Activated T-cell treated with anti-CD3 and anti-CD28 coated beads, Interleukin-2, amount 50 U/mL, for 72 hours (primary cell): ENCODE measurements at regions not wholly inside any gene's neighbourhood (a gene's known extent, or its start where the extent isn't known, plus 50 kb on each side); places are given as distances from the start of the nearest gene placed in this dataset.

Experiments
- ATAC-seq, 2 donors: fragments of 150-1000 bp; cut with Tn5 transposase; replicated peaks in 1 of 2; 2 replicates each; pipeline ENCODE4 v1.10.0; 2021; ENCODE audit warnings: moderate library complexity in 2 of 2, mild to moderate bottlenecking in 1 of 2
- DNase-seq, 2 donors: peaks; one replicate each; pipeline ENCODE4 v3.0.0; 2021 to 2022; ENCODE audit warnings: mixed read lengths in 1 of 2
- H3K27ac Mint-ChIP-seq: one replicate; pipeline ENCODE4 v1.8.0; 2022; ENCODE audit warnings: mild to moderate bottlenecking, moderate library complexity, mixed read lengths
- H3K27me3 Mint-ChIP-seq: one replicate; pipeline ENCODE4 v1.8.0; 2022; ENCODE audit warnings: low read depth, mixed read lengths
- H3K36me3 Mint-ChIP-seq, 2 donors: one replicate each; pipeline ENCODE4 v1.8.0; 2022; ENCODE audit warnings: mixed read lengths in 2 of 2, mild to moderate bottlenecking in 1 of 2; ENCODE audit not compliant: insufficient read depth in 2 of 2
- H3K4me1 Mint-ChIP-seq: one replicate; pipeline ENCODE4 v1.8.0; 2022; ENCODE audit warnings: low read depth, mixed read lengths
- H3K4me3 Mint-ChIP-seq, 2 donors: one replicate each; pipeline ENCODE4 v1.8.0; 2022; ENCODE audit warnings: mild to moderate bottlenecking in 2 of 2, mixed read lengths in 2 of 2, moderate library complexity in 2 of 2
- H3K9me3 Mint-ChIP-seq, 2 donors: one replicate each; pipeline ENCODE4 v1.8.0; 2022; ENCODE audit warnings: mixed read lengths in 2 of 2

DNA sequence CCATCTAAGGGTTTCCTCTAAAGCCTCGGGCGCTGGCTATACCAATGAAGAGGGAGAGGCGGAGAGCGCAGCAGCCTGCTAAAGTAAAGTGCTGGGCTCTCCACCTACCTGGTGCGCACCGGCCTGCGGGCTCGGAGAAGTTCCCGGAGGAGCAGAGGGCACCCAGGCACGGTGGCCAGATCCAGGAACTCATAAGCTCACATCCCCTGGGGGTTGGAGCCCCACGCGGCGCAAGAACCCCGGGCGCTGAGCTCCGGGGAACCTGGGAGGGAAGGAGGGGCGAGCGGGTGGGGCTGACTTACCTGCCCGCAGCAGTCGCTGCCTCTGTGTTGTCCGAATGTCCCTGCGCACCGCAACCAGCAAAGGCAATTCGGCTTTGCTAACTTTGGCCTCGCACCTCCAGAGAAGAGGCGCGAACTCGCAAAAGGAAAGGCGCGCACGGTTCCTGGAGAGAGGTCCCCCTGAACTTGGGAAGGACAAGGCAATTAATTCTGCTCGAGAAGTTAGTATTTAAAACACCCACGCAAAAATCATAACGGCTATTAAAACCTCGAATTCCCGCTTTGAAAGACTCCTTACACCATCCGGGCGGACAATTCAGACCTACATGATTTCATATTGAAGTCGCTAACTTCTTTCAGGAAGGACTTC, 127.6 kb upstream of the C11orf58 start:
- no peak overlapping the region for H3K4me3 Mint-ChIP-seq
- no peak for DNase-seq
- no peak overlapping the region for H3K27ac Mint-ChIP-seq
- H3K36me3 Mint-ChIP-seq, result peaks cover 2 to 4% of the 10 kb centered on the region in 2 donors
- ATAC-seq, result no peak
- peaks cover 40% of the 10 kb centered on the region for H3K4me1 Mint-ChIP-seq
- peaks cover 5% of the 10 kb centered on the region for H3K27me3 Mint-ChIP-seq
- H3K9me3 Mint-ChIP-seq, result no peaks in the 10 kb centered on the region

DNA sequence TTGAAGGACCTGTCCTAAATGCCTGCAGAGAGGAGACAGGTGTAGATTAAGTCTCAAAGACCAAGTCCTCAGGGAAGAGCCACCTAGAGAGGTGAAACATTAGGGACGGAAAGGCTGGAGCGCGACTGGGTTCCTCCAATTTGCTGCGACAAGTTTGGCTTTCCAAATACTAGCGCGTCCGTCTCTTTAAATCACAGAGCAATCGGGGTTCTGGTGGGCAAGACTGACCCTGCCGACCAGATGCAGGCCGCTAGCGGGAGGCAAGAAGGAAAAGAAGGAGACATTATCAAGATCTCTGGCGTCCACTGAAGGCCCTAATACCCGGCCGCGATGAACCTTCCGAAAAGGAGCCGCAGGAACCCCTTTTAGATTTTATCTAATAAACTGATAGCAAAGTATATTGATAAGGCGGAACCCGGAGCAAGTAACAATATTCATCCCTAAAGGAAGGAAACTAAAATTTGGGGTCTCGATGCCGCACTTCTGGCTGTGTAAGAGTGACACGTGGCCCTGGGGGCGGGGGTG, 128.2 kb upstream of the C11orf58 start:
- no peak overlapping the region for H3K27ac Mint-ChIP-seq
- H3K4me3 Mint-ChIP-seq, result no peak overlapping the region
- H3K4me1 Mint-ChIP-seq, result peaks cover 41% of the 10 kb centered on the region
- H3K27me3 Mint-ChIP-seq, result no peaks in the 10 kb centered on the region
- ATAC-seq, result no peak
- peaks cover 2 to 4% of the 10 kb centered on the region in 2 donors for H3K36me3 Mint-ChIP-seq
- DNase-seq, result no peak
- H3K9me3 Mint-ChIP-seq, result no peaks in the 10 kb centered on the region

DNA sequence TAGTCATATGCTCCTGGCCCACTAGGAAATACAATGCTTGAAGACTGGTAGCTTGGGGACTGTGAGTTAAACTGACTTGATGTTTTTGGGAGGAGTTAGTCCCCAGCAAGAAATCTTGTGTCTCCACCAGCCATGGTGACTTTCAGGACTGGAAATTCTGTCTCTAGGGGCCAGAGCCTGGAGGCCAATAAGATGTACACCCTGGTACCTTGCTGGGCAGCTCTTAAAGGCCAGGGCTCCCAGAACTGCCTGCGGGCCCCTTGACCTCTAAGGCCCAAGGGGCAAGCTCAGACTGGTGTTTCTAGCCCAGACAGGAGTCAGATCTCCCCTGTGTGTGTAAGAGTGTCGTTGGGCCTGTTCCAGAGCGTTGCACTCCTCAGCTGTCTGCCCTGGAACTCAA, 128.7 kb upstream of the C11orf58 start:
- peaks cover under 1% of the 10 kb centered on the region for H3K27me3 Mint-ChIP-seq

DNA sequence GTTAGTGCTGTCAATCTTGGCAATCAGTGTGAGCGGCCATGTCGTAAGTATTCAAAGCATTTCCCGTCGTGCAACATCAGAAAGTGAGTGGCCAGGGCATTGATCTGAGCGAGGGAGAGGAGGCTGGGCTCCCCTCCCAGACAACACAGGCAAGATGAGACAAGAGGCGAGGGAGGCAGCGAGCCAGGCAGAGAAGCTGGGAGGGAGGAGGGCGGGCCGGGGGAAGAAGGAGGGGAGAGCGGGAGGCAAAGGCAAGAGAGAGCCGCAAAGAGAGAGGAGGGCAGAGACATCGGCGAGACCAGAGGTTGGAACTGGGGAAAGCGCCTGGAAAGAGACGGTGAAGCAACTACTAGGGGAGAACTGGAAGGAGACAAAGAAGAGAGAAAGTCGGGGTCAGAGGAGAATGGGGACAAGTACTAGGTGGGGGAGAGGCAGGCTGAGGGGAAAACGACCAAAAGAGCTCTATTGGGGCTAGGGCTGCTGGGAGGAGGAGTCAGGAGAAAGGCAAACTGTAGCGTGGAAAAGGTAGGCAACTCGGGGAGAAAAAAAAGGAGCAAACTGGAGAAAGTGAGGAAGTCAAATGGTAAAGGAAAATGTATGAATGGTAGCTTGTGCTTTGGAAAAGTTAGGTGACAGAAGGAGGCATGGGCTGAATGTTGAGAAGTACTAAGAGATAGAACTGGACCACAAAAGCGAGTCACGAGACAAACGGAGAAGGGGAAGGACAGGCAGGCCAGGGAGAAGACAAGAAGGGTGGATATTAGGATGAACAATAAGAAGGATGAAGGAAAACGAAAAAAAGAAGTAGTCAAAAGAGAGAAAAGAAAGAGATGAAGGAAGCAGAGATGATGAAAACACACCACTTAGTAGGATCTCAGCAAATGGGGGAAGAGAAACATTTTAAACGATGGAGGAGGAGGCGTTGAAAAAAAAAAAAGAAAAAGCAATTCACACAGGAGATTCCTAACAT, 130.5 kb upstream of the C11orf58 start:
- H3K4me3 Mint-ChIP-seq, result no peak overlapping the region
- H3K36me3 Mint-ChIP-seq, result peaks cover 3 to 5% of the 10 kb centered on the region in 2 donors
- DNase-seq, result no peak
- no peak overlapping the region for H3K27ac Mint-ChIP-seq
- no peak for ATAC-seq
- H3K9me3 Mint-ChIP-seq, result no peaks in the 10 kb centered on the region
- H3K4me1 Mint-ChIP-seq, result peaks cover 31% of the 10 kb centered on the region
- H3K27me3 Mint-ChIP-seq, result peaks cover 18% of the 10 kb centered on the region

More for the DNA sequence above, 128.7 kb upstream of the C11orf58 start:
- Mint-ChIP-seq H3K36me3 (peaks cover 2 to 4% of the 10 kb centered on the region in 2 donors), H3K27ac (no peak overlapping the region), H3K4me1 (peaks cover 42% of the 10 kb centered on the region), H3K4me3 (no peak overlapping the region), H3K9me3 (no peaks in the 10 kb centered on the region)
- DNase-seq, result no peak
- no peak for ATAC-seq

DNA sequence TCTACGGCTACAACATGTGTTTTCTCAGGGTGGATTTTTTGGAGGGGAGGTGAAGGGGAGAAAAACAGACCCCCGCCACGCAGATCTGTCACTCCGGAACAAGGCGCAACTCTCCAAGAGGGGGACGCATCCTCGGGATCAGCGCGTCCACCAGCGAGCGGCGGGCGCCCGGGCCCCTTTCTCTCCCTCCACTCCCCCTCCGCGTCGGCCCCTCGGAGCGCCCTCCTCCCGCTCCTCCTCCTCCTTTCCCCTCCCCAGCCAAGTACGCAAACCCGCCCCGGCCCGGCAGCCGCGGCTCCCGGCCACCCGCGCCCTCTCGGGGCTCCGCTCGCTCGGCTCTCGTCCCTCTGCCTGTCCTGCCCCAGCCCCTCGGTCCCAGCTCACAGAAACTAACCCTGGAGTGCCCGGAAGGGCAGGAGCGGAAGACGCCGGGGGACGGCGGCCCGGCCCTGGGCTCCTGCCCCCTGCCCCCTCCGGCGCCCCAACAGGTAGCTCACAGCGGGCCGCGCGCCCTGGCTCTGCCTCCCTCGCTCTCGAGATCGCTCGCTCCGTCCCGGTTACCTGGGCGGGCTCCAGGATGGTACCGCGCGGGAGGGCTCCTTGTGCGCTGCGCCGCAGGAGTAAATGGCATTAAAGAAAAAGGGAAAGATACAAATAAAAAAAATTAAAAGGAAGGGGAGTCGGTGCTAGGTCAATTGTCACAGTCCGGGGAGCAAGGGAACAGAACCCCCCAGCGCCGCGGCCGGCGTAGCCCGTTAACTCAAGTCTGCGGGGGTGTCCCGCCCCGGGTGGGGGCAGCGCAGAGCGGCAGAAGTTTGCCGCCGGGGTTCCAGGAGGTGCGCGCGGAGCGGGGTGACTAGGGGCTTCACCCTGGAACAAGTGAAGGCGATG, 131.4 kb upstream of the C11orf58 start:
- Mint-ChIP-seq H3K4me1 (peaks cover 22% of the 10 kb centered on the region), H3K27me3 (peaks cover 28% of the 10 kb centered on the region), H3K9me3 (no peaks in the 10 kb centered on the region), H3K36me3 (peaks cover 3 to 5% of the 10 kb centered on the region in 2 donors), H3K4me3 (no peak overlapping the region), H3K27ac (no peak overlapping the region)
- ATAC-seq (peak in 1 of 2 donors; percentile 14), DNase-seq (peak; percentile 9 to 21)

DNA sequence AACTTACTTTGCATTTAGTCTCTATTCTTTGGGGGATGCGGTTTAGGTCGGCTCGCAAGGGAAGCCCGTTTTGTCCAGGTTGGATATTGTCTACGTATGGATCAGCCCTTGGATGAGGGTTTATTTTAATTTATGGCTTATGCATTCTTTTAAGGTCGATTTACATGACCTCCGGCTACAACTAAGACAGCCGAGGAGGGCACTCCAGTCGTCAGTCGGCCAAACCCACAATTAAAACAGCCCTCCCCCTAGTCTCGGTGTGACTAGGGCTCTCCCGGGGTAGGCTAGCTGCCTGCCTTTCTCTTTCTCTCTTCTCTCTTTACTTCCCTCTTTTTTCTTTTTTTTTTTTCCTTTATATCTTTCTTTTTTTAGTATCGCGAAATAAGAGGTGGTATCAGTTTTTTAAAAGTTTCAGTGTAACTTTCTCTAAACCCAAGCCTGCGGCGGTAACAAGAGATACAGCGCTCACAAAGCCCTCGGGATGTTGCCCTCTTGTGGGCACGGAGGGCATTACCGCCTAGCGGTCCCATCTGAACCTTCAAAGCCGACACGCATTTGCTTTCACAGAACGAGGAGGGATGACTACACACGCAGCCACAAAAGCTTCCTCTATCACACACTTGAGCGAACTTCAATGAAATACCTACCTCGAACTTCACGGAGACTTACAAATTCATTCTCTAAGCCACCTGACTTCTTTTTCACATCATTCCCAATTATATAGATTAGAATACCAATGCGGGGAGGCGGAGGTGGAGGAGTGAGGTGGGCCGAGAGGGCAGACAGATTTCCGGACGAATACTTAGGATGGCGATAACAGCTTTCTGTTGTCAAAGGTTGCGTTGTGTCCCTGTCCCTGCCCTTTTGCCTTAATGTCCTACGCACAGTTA, 132.3 kb upstream of the C11orf58 start:
- Mint-ChIP-seq H3K9me3 (no peaks in the 10 kb centered on the region), H3K4me1 (peaks cover 18% of the 10 kb centered on the region), H3K36me3 (peaks cover 3 to 5% of the 10 kb centered on the region in 2 donors), H3K4me3 (no peak overlapping the region), H3K27ac (peak overlapping the region; percentile 91), H3K27me3 (peaks cover 29% of the 10 kb centered on the region)
- ATAC-seq (peak; percentile 89 to 90), DNase-seq (peak; percentile 90 to 91)

DNA sequence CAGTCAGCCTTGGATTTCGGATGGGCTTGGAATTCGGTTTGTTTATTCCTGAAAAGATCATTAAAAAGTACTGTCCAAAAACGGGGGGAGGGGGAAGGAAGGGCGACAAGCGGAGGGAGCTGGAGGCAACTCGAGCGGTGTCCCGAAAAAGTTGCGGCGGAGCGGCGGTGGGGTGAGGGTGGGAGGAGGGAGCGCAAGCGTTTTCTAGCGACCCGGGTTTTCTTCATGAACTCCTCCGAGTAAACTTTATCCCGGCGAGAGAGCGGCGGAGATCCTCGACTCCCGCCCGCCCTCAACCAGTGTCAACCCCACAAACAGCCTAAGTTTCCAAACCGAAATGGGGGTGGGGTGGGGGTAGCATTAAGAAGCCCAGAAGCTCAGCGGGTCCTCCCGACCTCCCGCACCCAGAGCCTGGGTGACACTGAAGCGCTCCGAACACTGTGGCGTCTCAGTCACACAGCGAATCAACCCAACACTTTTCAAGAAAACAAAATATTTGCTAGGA, 133.0 kb upstream of the C11orf58 start:
- H3K4me1 Mint-ChIP-seq, result peaks cover 18% of the 10 kb centered on the region
- H3K4me3 Mint-ChIP-seq, result no peak overlapping the region
- ATAC-seq, result peak in 1 of 2 donors; percentile 10
- no peak for DNase-seq
- no peaks in the 10 kb centered on the region for H3K9me3 Mint-ChIP-seq
- peaks cover 3 to 5% of the 10 kb centered on the region in 2 donors for H3K36me3 Mint-ChIP-seq
- H3K27me3 Mint-ChIP-seq, result peaks cover 29% of the 10 kb centered on the region
- no peak overlapping the region for H3K27ac Mint-ChIP-seq

DNA sequence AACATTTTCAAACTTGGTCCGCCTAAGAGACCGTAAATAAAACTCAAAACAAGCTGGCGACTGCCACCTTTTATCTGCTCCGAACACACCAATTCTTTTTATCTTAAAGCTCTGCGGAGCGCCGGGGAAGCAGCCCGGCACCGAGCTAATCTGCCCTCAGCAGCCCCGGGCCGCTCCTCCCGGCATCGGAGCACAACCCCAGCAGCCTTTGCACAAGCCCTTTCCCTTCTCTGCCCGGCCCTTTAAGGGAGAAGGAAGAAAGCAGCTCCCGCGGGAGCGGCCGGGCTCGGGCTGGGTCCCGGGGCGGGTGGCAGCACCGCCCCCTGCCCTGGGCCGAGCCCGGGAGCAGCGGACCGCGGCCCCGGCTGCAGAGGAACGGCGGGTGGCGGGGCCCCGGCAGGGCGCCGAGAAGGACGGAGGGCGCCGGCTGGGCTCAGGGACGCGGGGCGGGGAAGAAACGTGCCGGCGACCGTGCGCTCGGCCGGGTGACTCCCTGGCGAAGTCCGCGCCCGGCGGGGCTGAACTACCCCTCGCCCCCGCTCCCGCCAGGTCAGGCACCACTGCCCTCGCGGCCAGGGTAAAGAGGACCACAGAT, 133.6 kb upstream of the C11orf58 start:
- Mint-ChIP-seq H3K4me1 (peaks cover 18% of the 10 kb centered on the region), H3K27me3 (peaks cover 29% of the 10 kb centered on the region), H3K27ac (peak overlapping the region; percentile 24), H3K36me3 (peaks cover 3 to 5% of the 10 kb centered on the region in 2 donors), H3K9me3 (no peaks in the 10 kb centered on the region), H3K4me3 (peak overlapping the region; percentile 71 to 82)
- DNase-seq, result peak; percentile 17 to 27
- ATAC-seq, result peak in 1 of 2 donors; percentile 6

DNA sequence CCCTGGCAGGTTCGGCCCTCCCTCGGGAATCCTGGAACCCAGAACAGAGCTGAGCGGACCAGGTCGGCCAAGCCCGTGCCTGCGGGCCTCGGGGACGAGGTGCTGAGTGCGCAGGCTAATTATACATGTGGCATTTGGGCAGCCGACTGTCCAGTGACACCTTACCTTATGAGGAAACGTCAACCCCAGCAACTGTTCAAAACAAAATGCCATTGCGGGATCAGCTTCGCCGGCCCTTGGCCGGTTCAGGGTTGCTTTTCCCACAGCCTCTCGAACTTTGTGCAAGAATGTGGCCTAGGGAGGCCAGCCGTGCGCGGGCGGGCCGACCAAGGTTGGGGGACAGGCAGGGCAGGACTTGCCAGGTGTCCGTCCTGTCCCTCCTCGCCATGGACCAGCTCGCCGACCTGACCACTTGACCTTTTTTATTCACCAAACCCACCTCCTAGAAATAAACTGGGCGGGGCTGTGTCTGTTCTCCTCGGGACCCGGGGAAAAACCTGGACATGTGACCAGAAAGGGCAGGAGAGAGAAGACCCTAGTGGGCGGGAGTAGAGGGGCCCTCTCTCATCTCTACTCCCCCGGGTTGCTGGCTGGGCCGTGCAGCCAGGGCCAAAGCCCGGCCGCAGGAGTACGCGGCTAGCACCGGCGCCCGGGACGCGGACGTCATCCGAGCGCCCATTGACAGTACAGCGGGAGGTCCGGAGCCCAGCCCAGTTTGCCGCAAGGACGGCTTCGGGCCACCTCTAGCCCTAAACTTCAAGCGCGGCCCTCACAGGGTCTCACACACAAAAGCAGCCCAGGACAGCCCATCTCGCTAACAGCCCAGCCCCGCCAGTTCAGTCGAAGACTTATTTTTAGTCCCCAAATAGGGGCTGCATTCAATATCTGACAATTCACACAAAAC, 134.3 kb upstream of the C11orf58 start:
- peaks cover 32% of the 10 kb centered on the region for H3K27me3 Mint-ChIP-seq
- H3K4me1 Mint-ChIP-seq, result peaks cover 18% of the 10 kb centered on the region
- DNase-seq, result no peak
- peak overlapping the region; percentile 24 for H3K27ac Mint-ChIP-seq
- ATAC-seq, result no peak
- peak overlapping the region; percentile 71 to 82 for H3K4me3 Mint-ChIP-seq
- peaks cover 3 to 5% of the 10 kb centered on the region in 2 donors for H3K36me3 Mint-ChIP-seq
- H3K9me3 Mint-ChIP-seq, result no peaks in the 10 kb centered on the region

DNA sequence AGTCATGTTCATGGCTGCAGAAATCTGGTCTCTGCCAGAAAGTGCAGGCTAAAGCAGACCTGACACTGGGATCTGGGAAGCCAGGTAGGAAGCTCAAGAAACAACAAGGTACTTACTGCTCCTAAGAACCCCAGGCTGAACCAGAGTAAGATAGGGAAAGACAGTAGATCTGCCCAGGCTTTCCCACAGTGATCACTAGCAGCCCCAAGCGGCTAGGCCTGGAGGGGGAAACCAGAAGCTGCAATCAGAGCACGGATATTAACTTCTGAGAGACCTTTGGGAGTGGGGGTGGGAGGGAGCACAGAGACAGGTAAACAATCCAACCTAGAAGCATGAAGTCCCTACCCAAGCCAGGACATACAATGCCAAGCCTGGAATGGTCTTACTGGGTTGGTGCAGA, 135.2 kb upstream of the C11orf58 start:
- no peak for ATAC-seq
- H3K4me3 Mint-ChIP-seq, result peak overlapping the region; percentile 40 to 46
- H3K4me1 Mint-ChIP-seq, result peaks cover 18% of the 10 kb centered on the region
- peaks cover 41% of the 10 kb centered on the region for H3K27me3 Mint-ChIP-seq
- peaks cover 3 to 5% of the 10 kb centered on the region in 2 donors for H3K36me3 Mint-ChIP-seq
- no peak overlapping the region for H3K27ac Mint-ChIP-seq
- DNase-seq, result no peak
- no peaks in the 10 kb centered on the region for H3K9me3 Mint-ChIP-seq

DNA sequence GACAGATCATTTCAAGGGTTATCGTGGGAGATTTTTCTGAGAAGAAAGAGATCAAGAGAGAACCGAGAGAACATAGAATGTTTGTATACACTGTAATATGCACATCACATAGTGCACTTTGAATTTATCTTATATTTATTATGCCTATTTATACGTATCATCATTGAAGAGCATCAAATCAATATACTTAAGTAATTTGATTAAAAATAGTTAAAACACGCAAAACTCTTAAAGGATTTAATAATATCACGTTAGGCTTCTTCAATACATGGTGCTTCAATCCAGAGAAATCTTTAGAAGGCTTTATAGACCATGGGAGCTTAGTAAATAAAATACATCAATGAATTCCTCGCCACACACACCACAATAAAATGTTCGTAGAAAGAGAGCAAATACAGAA, 139.5 kb upstream of the C11orf58 start:
- Mint-ChIP-seq H3K9me3 (no peaks in the 10 kb centered on the region), H3K4me3 (no peak overlapping the region), H3K27me3 (peaks cover 32% of the 10 kb centered on the region), H3K27ac (no peak overlapping the region), H3K36me3 (peaks cover 1% of the 10 kb centered on the region in 2 donors), H3K4me1 (no peaks in the 10 kb centered on the region)
- ATAC-seq, result no peak
- DNase-seq, result no peak
